GM19324 (cell line): ENCODE measurements at regions not wholly inside any gene's neighbourhood (a gene's known extent, or its start where the extent isn't known, plus 50 kb on each side); places are given as distances from the start of the nearest gene placed in this dataset.

Experiments
- ATAC-seq: cut with Tn5 transposase; IDR thresholded peaks from one replicate; pipeline ENCODE4 v1.9.1; 2021; ENCODE audit warnings: mild to moderate bottlenecking, moderate library complexity; ENCODE audit not compliant: unreplicated experiment, low FRiP score

DNA sequence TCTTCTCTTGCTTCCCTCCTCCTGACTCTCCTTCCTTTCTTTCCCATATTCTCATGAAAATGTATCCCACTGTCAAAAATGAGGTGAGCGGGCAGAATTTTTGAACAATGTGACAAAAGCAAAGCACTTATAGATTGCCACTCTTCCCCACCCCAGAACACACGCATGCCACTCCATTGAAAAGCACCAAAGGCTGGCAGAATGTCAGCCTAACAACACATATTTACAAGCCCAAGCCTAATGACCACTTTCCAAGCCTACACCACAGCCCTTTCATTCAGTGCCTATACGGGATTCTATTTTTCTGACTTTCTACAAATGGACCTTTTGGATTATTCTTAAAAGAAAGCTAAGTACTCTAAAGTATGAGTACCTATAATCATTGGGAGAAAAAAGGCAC is 62.9 kb upstream of the METAP2 start:
- ATAC-seq: no peak

DNA sequence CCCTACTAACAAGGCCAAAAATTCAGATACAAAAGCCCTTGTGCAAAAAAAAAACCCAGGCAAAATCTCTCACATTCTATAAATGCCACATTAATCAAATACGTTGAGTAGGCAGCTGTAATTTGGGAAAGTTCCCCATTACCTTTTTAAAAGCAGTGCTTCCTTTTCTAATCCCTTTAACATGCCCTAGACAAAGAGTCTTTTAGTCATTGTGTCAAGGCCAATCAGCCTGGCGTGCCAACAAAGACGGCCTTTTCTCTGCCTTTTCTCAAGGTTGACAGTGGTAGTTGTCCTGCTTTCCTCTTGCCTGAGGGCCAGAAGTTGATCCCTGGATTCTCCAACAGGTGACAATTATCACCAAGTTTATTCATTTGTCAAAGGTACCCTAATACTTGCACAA is 62.5 kb upstream of the METAP2 start:
- no peak for ATAC-seq

DNA sequence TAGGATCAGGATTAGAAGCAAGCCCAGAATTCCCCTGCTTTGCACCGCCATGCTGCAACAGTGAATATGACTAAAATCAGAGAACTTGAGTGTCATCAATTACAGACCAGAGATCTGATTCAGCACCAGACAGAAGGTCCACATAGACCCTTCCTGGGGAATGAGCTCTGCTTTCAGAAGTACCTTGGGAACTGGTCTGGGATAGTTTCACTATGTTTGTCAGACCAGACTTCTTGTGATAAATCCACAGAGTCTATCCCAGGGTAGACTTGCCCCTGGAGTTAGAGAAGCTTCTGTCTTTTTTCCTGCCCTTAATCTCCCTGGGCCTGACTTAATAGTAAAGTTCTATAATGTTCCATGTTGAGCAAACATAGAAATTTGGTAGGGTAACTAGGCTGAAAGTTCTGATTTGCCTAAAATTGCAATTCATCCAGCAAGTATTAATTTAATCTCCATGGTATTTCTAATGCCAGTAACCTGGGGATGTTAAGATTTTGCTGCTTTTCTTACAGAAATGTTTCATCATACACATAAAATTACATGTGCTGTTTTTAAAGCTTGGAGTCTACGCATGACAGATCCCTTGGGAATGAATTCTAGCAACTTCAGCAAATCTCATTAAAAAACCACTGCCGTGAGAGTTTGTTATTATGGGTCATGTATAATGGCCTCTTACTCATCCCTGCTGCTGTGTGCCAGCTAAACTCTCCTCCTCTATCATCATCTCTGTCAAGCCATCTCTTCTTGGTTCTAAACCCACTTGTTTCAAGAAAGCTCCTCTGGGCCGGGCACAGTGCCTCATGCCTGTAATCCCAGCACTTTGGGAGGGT is 61.3 kb upstream of the METAP2 start:
- no peak for ATAC-seq

DNA sequence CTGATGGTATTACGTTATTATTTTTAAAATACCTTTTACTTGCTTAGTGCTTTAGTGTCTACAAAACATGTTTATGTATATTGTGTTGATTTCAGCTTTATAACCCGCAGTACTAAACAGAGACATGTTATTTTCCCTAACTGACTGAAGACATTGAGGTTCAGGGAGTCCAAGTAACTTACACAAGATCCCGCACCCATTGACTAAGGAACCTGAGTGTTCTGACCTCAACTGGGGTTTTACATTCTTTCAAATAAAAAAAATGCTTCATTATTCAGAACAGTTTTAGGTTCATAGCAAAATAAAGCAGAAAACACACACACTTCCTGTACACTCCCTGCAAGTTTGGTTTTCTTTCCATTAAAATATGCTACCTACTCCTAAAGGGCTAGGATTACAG is 60.4 kb upstream of the METAP2 start:
- ATAC-seq: no peak

DNA sequence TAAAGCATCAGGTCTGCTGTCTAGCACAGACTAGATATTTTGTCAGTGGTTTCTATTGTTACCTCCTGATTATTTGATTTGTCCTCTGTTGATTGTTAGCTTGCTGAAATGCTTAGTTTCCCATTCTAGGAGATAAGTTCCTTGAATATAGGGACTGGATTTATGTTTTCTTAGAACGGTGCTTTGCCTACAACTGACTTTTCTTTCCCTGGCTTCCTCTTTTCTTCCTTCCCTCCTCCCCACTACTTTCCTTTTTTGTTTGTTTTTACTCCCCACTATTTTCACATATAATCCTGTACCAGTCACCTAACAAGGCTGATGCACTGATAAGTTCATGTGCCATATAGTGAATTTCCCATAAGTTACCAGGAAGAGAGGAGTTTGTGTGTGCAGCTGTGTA is 58.5 kb upstream of the METAP2 start:
- ATAC-seq: no peak

DNA sequence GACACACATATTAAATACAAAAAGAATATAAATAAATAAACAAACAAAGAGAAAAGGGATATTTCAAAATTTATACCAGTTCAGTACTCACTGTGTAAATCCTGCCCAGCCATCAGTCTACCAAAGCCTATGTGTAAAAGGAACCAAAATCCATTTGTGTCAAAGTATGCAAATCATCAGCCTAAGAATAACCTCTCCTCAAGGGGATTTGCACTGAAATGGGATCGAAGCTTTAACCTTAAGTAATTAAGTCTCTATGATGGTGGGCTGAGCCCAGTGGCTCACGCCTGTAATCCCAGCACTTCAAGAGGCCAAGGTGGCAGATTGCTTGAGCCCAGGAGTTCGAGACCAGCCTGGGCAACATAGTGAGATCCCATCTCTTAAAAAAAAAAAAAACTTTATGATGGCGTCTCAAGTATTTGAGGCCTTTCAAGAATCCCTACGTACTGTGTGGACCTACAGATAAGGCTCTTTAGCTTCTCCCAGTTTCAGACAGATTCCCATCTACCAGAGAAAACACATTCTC is 57.8 kb upstream of the METAP2 start:
- ATAC-seq: no peak

DNA sequence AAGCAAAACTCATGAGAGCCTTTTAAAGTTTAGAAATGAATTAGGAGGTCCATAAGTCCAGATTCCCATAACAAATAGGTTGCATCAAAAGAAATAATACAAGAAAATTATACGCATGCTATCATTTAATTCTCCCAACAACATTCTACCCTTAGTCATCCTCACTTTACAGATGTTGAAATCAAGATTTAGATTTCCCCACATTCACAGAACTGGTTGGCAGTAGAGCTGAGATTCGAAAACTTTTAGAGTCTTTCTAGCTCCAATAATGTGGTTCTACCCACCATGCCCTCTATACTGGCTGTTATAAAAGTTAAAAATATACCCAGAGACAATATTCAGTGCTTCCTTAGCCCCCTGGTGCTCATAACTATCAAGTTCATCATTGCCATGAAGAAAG is 56.6 kb upstream of the METAP2 start:
- no peak for ATAC-seq

DNA sequence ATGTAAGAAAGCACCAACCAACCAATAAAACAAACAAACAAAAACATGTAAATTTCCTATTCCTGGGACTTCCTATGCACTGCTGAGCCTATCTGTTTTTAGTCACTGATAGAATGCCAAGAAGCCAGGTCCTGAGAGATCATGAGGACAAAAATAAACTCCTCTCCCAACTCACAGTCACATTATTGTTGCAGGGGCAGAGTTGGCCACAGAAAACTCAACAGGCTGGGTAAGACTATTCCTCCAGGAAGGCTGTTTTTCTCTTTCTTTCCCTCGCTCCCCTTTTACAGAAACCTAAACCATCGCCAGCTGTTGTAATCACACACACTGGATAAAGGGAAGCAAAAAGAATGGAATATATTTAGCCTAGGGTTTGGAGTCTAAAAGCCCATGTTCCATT is 55.8 kb upstream of the METAP2 start:
- ATAC-seq: no peak
